Natural killer cell (primary cell): ENCODE measurements at regions not wholly inside any gene's neighbourhood (a gene's known extent, or its start where the extent isn't known, plus 50 kb on each side); places are given as distances from the start of the nearest gene placed in this dataset.

Experiments
- ATAC-seq, 3 donors: fragments of 150-1000 bp in 2 of 3; fragments of 200-7000 bp in 1 of 3; cut with Tn5 transposase; 1 replicate in 1 of 3; 2 replicates in 2 of 3; pipeline ENCODE4 v1.10.0; 2021; ENCODE audit warnings: mild to moderate bottlenecking in 2 of 3, moderate library complexity in 2 of 3
- DNase-seq, 2 donors: peaks; one replicate each; pipeline versions ENCODE4 v3.0.0 to v3.0.0-alpha.2; 2013 to 2021; ENCODE audit warnings: mixed read lengths in 1 of 2
- H3K27ac ChIP-seq: one replicate; pipeline ENCODE4 v1.5.1; 2013; ENCODE audit warnings: mild to moderate bottlenecking, low read length
- H3K27me3 ChIP-seq: one replicate; pipeline ENCODE4 v1.6.1; 2013; ENCODE audit warnings: low read length; ENCODE audit not compliant: control insufficient read depth, insufficient read depth
- H3K36me3 ChIP-seq: one replicate; pipeline ENCODE4 v1.6.1; 2013; ENCODE audit warnings: low read length; ENCODE audit not compliant: control insufficient read depth, insufficient read depth
- H3K4me1 ChIP-seq: one replicate; pipeline ENCODE4 v1.6.1; 2013; ENCODE audit warnings: low read length; ENCODE audit not compliant: control insufficient read depth, insufficient read depth
- H3K4me3 ChIP-seq: one replicate; pipeline ENCODE4 v1.5.1; 2013; ENCODE audit warnings: low read length
- H3K9me3 ChIP-seq: one replicate; pipeline ENCODE4 v1.6.1; 2013; ENCODE audit warnings: low read length; ENCODE audit not compliant: control insufficient read depth, insufficient read depth
- H3K27ac Mint-ChIP-seq, 2 donors: one replicate each; pipeline ENCODE4 v1.8.0; 2022; ENCODE audit warnings: mild to moderate bottlenecking in 2 of 2, mixed read lengths in 2 of 2, moderate library complexity in 1 of 2
- H3K27me3 Mint-ChIP-seq, 2 donors: one replicate each; pipeline ENCODE4 v1.8.0; 2022; ENCODE audit warnings: low read depth in 2 of 2, mixed read lengths in 2 of 2
- H3K36me3 Mint-ChIP-seq: one replicate; pipeline ENCODE4 v1.8.0; 2022; ENCODE audit warnings: mixed read lengths
- H3K4me1 Mint-ChIP-seq, 2 donors: one replicate each; pipeline ENCODE4 v1.8.0; 2022; ENCODE audit warnings: mixed read lengths in 2 of 2
- H3K4me3 Mint-ChIP-seq: one replicate; pipeline ENCODE4 v1.8.0; 2022; ENCODE audit warnings: mild to moderate bottlenecking, moderate library complexity, mixed read lengths
- H3K9me3 Mint-ChIP-seq, 2 donors: one replicate each; pipeline ENCODE4 v1.8.0; 2022; ENCODE audit warnings: mixed read lengths in 2 of 2
- WGBS: methylation state at CpG from one replicate; pipeline ENCODE4 v1.1.7; 2013; ENCODE audit warnings: missing lambda C conversion rate; ENCODE audit not compliant: insufficient coverage; 5-methylcytosine and 5-hydroxymethylcytosine counted together
- intact Hi-C: fragments of 100-400 bp; cut with micrococcal nuclease; formaldehyde crosslinking; loops from one replicate; pipeline ENCODE4 v1.14.2; 2022
- TF ChIP-seq, protein P1 (sequence below): fragments of 200-600 bp; IDR thresholded peaks from one replicate; pipeline ENCODE4 v1.8.0; 2022; ENCODE audit warnings: antibody characterized with exemption

DNA sequence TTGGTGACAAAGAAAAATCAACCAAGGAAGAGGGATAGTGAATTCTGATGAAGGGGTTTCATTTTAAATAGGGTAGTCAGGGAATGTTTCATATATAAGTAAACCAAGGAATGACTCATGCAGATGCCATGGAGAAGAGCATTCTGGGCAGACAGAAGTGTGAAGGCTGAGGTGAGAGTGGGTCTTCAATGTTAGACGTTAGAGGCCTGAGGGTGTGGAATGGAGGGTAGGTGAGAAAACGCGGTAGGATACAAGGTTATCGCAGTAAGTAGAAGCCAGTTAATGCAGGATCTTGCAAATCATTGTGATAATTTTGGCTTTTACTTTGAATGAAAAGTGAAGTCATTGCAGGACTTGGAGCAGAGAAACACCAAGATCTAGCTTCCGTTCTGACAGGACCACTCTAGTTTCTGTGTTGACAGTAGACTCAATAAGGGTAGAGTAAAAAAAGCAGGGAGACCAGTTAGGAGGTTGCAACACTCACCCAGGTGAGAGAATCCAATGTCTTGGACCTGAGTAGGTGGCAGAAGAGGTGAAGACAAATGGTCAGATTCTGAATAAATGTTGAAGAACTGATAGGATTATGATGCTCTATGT is 225.2 kb upstream of the TMTC4 start:
- H3K27ac ChIP-seq: no peak overlapping the region
- Mint-ChIP-seq H3K9me3 (no peaks in the 10 kb centered on the region), H3K27ac (no peak overlapping the region), H3K27me3 (peaks cover 12 to 13% of the 10 kb centered on the region in 2 donors), H3K36me3 (no peaks in the 10 kb centered on the region), H3K4me1 (no peaks in the 10 kb centered on the region), H3K4me3 (no peak overlapping the region)
- intact Hi-C loops: no loop called here
- ATAC-seq: no peak
- no peak overlapping the region for H3K4me3 ChIP-seq
- WGBS: 47% methylated on average over 5 of the region's 5 CpGs
- no peaks in the 10 kb centered on the region for H3K36me3 ChIP-seq
- no peaks in the 10 kb centered on the region for H3K4me1 ChIP-seq
- TF ChIP-seq, protein P1, sequence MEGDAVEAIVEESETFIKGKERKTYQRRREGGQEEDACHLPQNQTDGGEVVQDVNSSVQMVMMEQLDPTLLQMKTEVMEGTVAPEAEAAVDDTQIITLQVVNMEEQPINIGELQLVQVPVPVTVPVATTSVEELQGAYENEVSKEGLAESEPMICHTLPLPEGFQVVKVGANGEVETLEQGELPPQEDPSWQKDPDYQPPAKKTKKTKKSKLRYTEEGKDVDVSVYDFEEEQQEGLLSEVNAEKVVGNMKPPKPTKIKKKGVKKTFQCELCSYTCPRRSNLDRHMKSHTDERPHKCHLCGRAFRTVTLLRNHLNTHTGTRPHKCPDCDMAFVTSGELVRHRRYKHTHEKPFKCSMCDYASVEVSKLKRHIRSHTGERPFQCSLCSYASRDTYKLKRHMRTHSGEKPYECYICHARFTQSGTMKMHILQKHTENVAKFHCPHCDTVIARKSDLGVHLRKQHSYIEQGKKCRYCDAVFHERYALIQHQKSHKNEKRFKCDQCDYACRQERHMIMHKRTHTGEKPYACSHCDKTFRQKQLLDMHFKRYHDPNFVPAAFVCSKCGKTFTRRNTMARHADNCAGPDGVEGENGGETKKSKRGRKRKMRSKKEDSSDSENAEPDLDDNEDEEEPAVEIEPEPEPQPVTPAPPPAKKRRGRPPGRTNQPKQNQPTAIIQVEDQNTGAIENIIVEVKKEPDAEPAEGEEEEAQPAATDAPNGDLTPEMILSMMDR: no peak
- no peaks in the 10 kb centered on the region for H3K9me3 ChIP-seq
- no peaks in the 10 kb centered on the region for H3K27me3 ChIP-seq
- no peak for DNase-seq

GRCh38 chr13:100898431-100898830 is 223.8 kb upstream of the TMTC4 start:
- Mint-ChIP-seq H3K9me3 (no peaks in the 10 kb centered on the region), H3K27me3 (peaks cover 8 to 9% of the 10 kb centered on the region in 2 donors), H3K36me3 (no peaks in the 10 kb centered on the region), H3K27ac (no peak overlapping the region), H3K4me1 (no peaks in the 10 kb centered on the region), H3K4me3 (no peak overlapping the region)
- H3K4me1 ChIP-seq: no peaks in the 10 kb centered on the region
- intact Hi-C loops: no loop called here
- TF ChIP-seq, protein P1: no peak
- no peak overlapping the region for H3K4me3 ChIP-seq
- ATAC-seq: no peak
- no peak overlapping the region for H3K27ac ChIP-seq
- WGBS: 71% methylated on average over 1 of the region's 1 CpG
- no peaks in the 10 kb centered on the region for H3K36me3 ChIP-seq
- no peaks in the 10 kb centered on the region for H3K27me3 ChIP-seq
- no peak for DNase-seq
- H3K9me3 ChIP-seq: no peaks in the 10 kb centered on the region

DNA sequence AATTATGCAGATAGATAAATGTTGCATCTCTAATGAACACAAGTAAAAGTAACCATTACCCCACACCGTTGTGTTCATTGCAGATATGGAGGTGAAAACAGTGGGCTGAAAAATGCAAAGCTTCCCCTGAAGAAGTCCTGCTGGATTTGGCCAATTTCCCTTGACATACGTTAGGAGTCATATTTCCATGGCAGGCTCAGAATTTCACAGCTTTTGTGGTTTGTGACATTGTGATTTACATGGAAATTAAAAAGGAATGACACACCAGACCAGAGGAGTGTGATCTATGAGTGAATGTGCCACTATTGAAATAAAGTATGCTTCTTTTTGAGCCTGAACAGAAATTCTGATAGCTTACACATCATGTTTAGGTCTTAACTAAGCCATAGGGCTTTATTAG is 221.1 kb upstream of the TMTC4 start:
- TF ChIP-seq, protein P1: no peak
- Mint-ChIP-seq H3K36me3 (no peaks in the 10 kb centered on the region), H3K9me3 (peaks cover 0 to 3% of the 10 kb centered on the region in 2 donors), H3K4me3 (no peak overlapping the region), H3K27me3 (peaks cover 0 to 5% of the 10 kb centered on the region in 2 donors), H3K27ac (no peak overlapping the region), H3K4me1 (no peaks in the 10 kb centered on the region)
- Histone ChIP-seq H3K9me3 (no peaks in the 10 kb centered on the region), H3K36me3 (no peaks in the 10 kb centered on the region), H3K27me3 (no peaks in the 10 kb centered on the region), H3K4me1 (no peaks in the 10 kb centered on the region), H3K27ac (no peak overlapping the region), H3K4me3 (no peak overlapping the region)
- intact Hi-C loops: no loop called here
- ATAC-seq (no peak), DNase-seq (no peak)
- WGBS: 0% methylated on average over 1 of the region's 2 CpGs

GRCh38 chr13:100892981-100893380 is 218.4 kb upstream of the TMTC4 start:
- Mint-ChIP-seq H3K36me3 (no peaks in the 10 kb centered on the region), H3K9me3 (peaks cover 2 to 6% of the 10 kb centered on the region in 2 donors), H3K27ac (no peak overlapping the region), H3K4me3 (no peak overlapping the region), H3K4me1 (no peaks in the 10 kb centered on the region), H3K27me3 (peaks cover 2 to 7% of the 10 kb centered on the region in 2 donors)
- Histone ChIP-seq H3K4me3 (no peak overlapping the region), H3K36me3 (no peaks in the 10 kb centered on the region), H3K27me3 (no peaks in the 10 kb centered on the region), H3K9me3 (no peaks in the 10 kb centered on the region), H3K27ac (no peak overlapping the region), H3K4me1 (no peaks in the 10 kb centered on the region)
- WGBS: 29% methylated on average over 2 of the region's 2 CpGs
- ATAC-seq (no peak), DNase-seq (no peak)
- intact Hi-C loops: no loop called here
- TF ChIP-seq, protein P1: no peak
